ENCODE measurements at regions not wholly inside any gene's neighbourhood (a gene's known extent, or its start where the extent isn't known, plus 50 kb on each side); places are given as distances from the start of the nearest gene placed in this dataset.

- TF ChIP-seq POLR2AphosphoS5 (IDR thresholded peaks at IDR 0.05; ENCODE audit: insufficient read depth in 1 of 2, low read depth in 1 of 2) (no peak), CTCF (IDR thresholded peaks at IDR 0.05) (no peak), POLR2A (IDR thresholded peaks at IDR 0.05) (no peak)
- no peaks in the 10 kb centered on the region for H3K4me1 ChIP-seq
- H3K36me3 ChIP-seq, result no peaks in the 10 kb centered on the region
- H3K4me3 ChIP-seq, result no peak overlapping the region
- no peak overlapping the region for H3K27ac ChIP-seq
- H3K27me3 ChIP-seq, result no peaks in the 10 kb centered on the region
- peak in 1 of 2 donors; percentile 69 for DNase-seq (ENCODE audit: extremely low spot score in 2 of 2)
- intact Hi-C loops (cut with DNase I), result no loop called here
- no peaks in the 10 kb centered on the region for H3K9me3 ChIP-seq
Measured at GRCh38 chr10:128701837-128702236, 575.6 kb upstream of the MKI67 start.

- DNase-seq (ENCODE audit: extremely low spot score in 2 of 2), result no peak
- intact Hi-C loops (cut with DNase I), result no loop called here
- no peak for TF ChIP-seq POLR2A (IDR thresholded peaks at IDR 0.05)
- TF ChIP-seq POLR2AphosphoS5 (IDR thresholded peaks at IDR 0.05; ENCODE audit: insufficient read depth in 1 of 2, low read depth in 1 of 2), result no peak
- TF ChIP-seq CTCF (IDR thresholded peaks at IDR 0.05), result no peak
Measured at GRCh38 chr10:128704716-128705115, 578.5 kb upstream of the MKI67 start.

DNA sequence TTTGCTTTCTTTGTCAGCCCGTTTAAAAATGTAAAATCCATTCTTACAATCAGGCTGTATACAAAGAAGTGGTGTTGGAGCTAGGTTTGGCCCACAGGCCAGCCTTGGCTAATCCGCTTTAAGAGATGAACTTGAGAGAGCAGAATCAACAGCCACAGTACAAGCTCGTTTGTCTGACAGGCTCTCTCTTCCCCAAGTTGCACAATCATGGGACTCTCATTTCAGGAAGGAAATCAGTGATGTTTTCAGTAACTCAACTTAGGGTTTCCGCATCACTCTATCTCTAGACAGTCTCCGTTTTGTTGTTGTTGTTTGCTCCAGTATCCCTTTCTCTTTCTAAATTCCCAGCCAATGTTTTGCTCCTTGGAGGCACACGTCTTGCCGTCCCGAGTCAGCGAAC, 582.0 kb upstream of the MKI67 start:
- no peak overlapping the region for H3K4me3 ChIP-seq
- no peaks in the 10 kb centered on the region for H3K9me3 ChIP-seq
- no peaks in the 10 kb centered on the region for H3K27me3 ChIP-seq
- TF ChIP-seq POLR2A (IDR thresholded peaks at IDR 0.05) (no peak), CTCF (IDR thresholded peaks at IDR 0.05) (no peak), POLR2AphosphoS5 (IDR thresholded peaks at IDR 0.05; ENCODE audit: insufficient read depth in 1 of 2, low read depth in 1 of 2) (no peak)
- intact Hi-C loops (cut with DNase I), result no loop called here
- H3K36me3 ChIP-seq, result no peaks in the 10 kb centered on the region
- DNase-seq (ENCODE audit: extremely low spot score in 2 of 2), result peak; percentile 11 to 16
- H3K4me1 ChIP-seq, result peaks cover under 1% of the 10 kb centered on the region
- H3K27ac ChIP-seq, result no peak overlapping the region

More at GRCh38 chr10:128704716-128705115, 578.5 kb upstream of the MKI67 start:
- no peaks in the 10 kb centered on the region for H3K9me3 ChIP-seq
- no peak overlapping the region for H3K27ac ChIP-seq
- H3K27me3 ChIP-seq, result no peaks in the 10 kb centered on the region
- no peaks in the 10 kb centered on the region for H3K4me1 ChIP-seq
- no peaks in the 10 kb centered on the region for H3K36me3 ChIP-seq
- no peak overlapping the region for H3K4me3 ChIP-seq

GRCh38 chr10:128709686-128710085, 583.5 kb upstream of the MKI67 start:
- H3K4me3 ChIP-seq, result no peak overlapping the region
- no peaks in the 10 kb centered on the region for H3K36me3 ChIP-seq
- no peaks in the 10 kb centered on the region for H3K9me3 ChIP-seq
- peaks cover 5% of the 10 kb centered on the region for H3K4me1 ChIP-seq
- no peaks in the 10 kb centered on the region for H3K27me3 ChIP-seq
- DNase-seq (ENCODE audit: extremely low spot score in 2 of 2), result peak in 1 of 2 donors; percentile 29
- H3K27ac ChIP-seq, result no peak overlapping the region
- TF ChIP-seq POLR2A (IDR thresholded peaks at IDR 0.05), result no peak
- intact Hi-C loops (cut with DNase I), result no loop called here

- DNase-seq (ENCODE audit: extremely low spot score in 2 of 2), result peak in 1 of 2 donors; percentile 42
- Histone ChIP-seq H3K9me3 (no peaks in the 10 kb centered on the region), H3K36me3 (no peaks in the 10 kb centered on the region)
Measured at GRCh38 chr10:128710098-128710797, 584.0 kb upstream of the MKI67 start.

More at GRCh38 chr10:128710098-128710797, 584.0 kb upstream of the MKI67 start:
- peaks cover 5% of the 10 kb centered on the region for H3K4me1 ChIP-seq
- no peaks in the 10 kb centered on the region for H3K27me3 ChIP-seq
- TF ChIP-seq CTCF (IDR thresholded peaks at IDR 0.05), result no peak
- TF ChIP-seq POLR2A (IDR thresholded peaks at IDR 0.05), result no peak
- TF ChIP-seq POLR2AphosphoS5 (IDR thresholded peaks at IDR 0.05; ENCODE audit: insufficient read depth in 1 of 2, low read depth in 1 of 2), result no peak
- H3K4me3 ChIP-seq, result no peak overlapping the region
- H3K27ac ChIP-seq, result no peak overlapping the region
- intact Hi-C loops (cut with DNase I), result no loop called here
